Neural cell (in vitro differentiated cells): ENCODE measurements at regions not wholly inside any gene's neighbourhood (a gene's known extent, or its start where the extent isn't known, plus 50 kb on each side); places are given as distances from the start of the nearest gene placed in this dataset.

ENCODE experiments used
- CTCF ChIP-seq: fragments of 450-650 bp; IDR thresholded peaks from 2 replicates; pipeline ENCODE4 v1.5.1; 2014; ENCODE audit warnings: antibody characterized with exemption, mild to moderate bottlenecking, moderate library complexity; ENCODE audit not compliant: poor library complexity, severe bottlenecking
- EP300 ChIP-seq: fragments of 450-650 bp; conservative IDR thresholded peaks from 2 replicates; pipeline ENCODE4 v1.6.1; 2014; ENCODE audit warnings: antibody characterized with exemption, mild to moderate bottlenecking, moderate library complexity; ENCODE audit not compliant: poor library complexity, severe bottlenecking
- POLR2AphosphoS5 ChIP-seq: IDR thresholded peaks from 2 replicates; pipeline ENCODE4 v1.6.1; 2012
- RAD21 ChIP-seq: fragments of 450-650 bp; conservative IDR thresholded peaks from 2 replicates; pipeline ENCODE4 v1.6.1; 2014; ENCODE audit warnings: antibody characterized with exemption, mild to moderate bottlenecking, moderate library complexity

GRCh38 chr7:130942211-130942964 lies 208.4 kb upstream of the KLF14 start:
- TF ChIP-seq CTCF (no peak), EP300 (no peak), POLR2AphosphoS5 (no peak), RAD21 (no peak)
